OCI-LY3 (cell line): ENCODE measurements at regions not wholly inside any gene's neighbourhood (a gene's known extent, or its start where the extent isn't known, plus 50 kb on each side); places are given as distances from the start of the nearest gene placed in this dataset.

Experiments
- EZH2phosphoT487 ChIP-seq: fragments of 200-600 bp; shearing (Covaris generic); IDR thresholded peaks from 2 replicates; pipeline ENCODE4 v1.6.1; 2018; ENCODE audit warnings: antibody characterized with exemption, mixed run types, low read depth
- TF ChIP-seq, protein P1 (sequence below): fragments of 200-600, 300-600 bp; sonication (generic); IDR thresholded peaks from 2 replicates; pipeline ENCODE4 v1.5.1; 2014; ENCODE audit warnings: antibody characterized with exemption, low read length, low read depth

DNA sequence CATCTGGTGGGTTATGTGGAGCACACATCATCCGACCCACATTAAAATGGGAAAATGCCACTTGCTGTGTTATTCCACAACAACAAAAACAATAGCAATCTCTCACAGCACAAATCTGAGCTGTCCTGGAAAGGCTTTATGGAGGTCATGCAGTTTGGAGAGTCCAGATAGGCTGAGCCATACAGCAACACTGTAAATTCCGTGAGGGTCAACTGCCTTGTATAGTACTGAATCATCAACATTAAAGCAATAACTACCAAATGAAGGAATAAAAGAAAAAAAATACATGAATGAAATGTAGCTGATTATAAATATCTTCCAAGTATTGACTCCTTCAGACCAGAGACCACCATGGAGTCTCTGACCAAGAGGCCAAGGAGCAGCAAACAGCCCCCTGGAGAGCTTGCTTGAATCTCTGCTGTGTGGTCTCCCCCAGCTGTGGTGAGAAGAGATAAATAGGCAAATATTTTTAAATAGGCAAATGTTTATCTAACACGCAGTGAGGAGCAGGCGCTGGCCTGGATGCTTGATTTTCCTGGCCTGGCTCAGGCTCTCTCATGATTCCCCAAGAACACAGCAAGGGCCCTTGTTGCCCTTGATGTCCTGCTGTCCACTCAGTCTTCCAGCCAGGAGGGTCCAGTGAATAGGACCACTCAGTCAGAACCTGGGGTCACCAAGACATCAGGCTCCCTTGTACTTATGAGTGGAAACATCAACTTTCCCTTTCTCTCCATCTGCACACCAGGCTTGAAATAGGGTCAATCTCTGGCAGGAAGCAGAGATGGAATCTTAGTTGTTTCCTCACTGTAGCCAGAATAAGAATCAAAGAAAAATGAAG, 1021.3 kb downstream of the XPNPEP1 start:
- TF ChIP-seq, protein P1, sequence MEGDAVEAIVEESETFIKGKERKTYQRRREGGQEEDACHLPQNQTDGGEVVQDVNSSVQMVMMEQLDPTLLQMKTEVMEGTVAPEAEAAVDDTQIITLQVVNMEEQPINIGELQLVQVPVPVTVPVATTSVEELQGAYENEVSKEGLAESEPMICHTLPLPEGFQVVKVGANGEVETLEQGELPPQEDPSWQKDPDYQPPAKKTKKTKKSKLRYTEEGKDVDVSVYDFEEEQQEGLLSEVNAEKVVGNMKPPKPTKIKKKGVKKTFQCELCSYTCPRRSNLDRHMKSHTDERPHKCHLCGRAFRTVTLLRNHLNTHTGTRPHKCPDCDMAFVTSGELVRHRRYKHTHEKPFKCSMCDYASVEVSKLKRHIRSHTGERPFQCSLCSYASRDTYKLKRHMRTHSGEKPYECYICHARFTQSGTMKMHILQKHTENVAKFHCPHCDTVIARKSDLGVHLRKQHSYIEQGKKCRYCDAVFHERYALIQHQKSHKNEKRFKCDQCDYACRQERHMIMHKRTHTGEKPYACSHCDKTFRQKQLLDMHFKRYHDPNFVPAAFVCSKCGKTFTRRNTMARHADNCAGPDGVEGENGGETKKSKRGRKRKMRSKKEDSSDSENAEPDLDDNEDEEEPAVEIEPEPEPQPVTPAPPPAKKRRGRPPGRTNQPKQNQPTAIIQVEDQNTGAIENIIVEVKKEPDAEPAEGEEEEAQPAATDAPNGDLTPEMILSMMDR = no peak
- TF ChIP-seq EZH2phosphoT487 = no peak
